Ovary (tissue), 7 donors: ENCODE measurements at regions not wholly inside any gene's neighbourhood (a gene's known extent, or its start where the extent isn't known, plus 50 kb on each side); places are given as distances from the start of the nearest gene placed in this dataset.
"Not testable (repeated sequence)": the region's sequence is repeated elsewhere in the genome, so short reads cannot be mapped to it uniquely, and the experiment has no call there.

Source experiments
- DNase-seq, 5 donors: peaks; one replicate each; pipeline ENCODE4 v3.0.0-alpha.2; 2019 to 2020
- H3K27ac ChIP-seq, 2 donors: fragments of 200-600 bp; one replicate each; pipeline versions ENCODE4 v1.5.1 to v1.8.0; 2019 to 2022
- H3K27me3 ChIP-seq: fragments of 200-600 bp; one replicate; pipeline ENCODE4 v1.8.0; 2022
- H3K36me3 ChIP-seq: fragments of 200-600 bp; sonication (generic); one replicate; pipeline ENCODE4 v1.5.1; 2019
- H3K4me1 ChIP-seq: one replicate; pipeline ENCODE4 v1.8.1; 2013; ENCODE audit warnings: mild to moderate bottlenecking, moderate library complexity; ENCODE audit not compliant: insufficient read depth
- H3K4me3 ChIP-seq: fragments of 200-600 bp; sonication (generic); one replicate; pipeline ENCODE4 v1.5.1; 2017
- H3K9me3 ChIP-seq, 2 donors: fragments of 200-600 bp in 1 of 2; sonication (generic) in 1 of 2; one replicate each; pipeline versions ENCODE4 v1.5.1 to v1.8.1; 2013 to 2019; ENCODE audit warnings: mild to moderate bottlenecking in 1 of 2, moderate library complexity in 1 of 2
- CTCF ChIP-seq, 3 donors: fragments of 450-650 bp in 2 of 3; fragments of 200-600 bp in 1 of 3; IDR thresholded peaks; one replicate each; pipeline versions ENCODE4 v1.5.1 to v1.8.0; 2016 to 2022; ENCODE audit warnings: antibody characterized with exemption in 3 of 3, mild to moderate bottlenecking in 1 of 3
- EP300 ChIP-seq: sonication (generic); formaldehyde crosslinking; IDR thresholded peaks from one replicate; pipeline ENCODE4 v1.6.1; 2017; ENCODE audit warnings: antibody characterized with exemption
- POLR2A ChIP-seq: fragments of 450-650 bp; IDR thresholded peaks from one replicate; pipeline ENCODE4 v1.6.1; 2017; ENCODE audit warnings: antibody characterized with exemption, mild to moderate bottlenecking, moderate library complexity
- WGBS, 3 donors: extraction: QIAGEN DNeasy Blood & Tissue Kit in 1 of 3; methylation state at CpG; one replicate each; pipeline versions ENCODE4 v1.1.5 to v1.1.7; 2013 to 2017; 5-methylcytosine and 5-hydroxymethylcytosine counted together
- intact Hi-C, 4 donors: fragments of 100-400 bp; cut with DNase I; formaldehyde crosslinking; loops; one replicate each; pipeline versions ENCODE4 v1.11.0 to v1.15.1; 2022 to 2023
- donor health status: DM: no; HTN: no; CAD: no; lungs with moderate emphysema.
- donor health status: DM: no; HTN: no; CAD: no.
- donor health status: Bipolar disorder and iron deficiency.
- donor health status: DM: no; HTN: no; CAD: no.
- donor health status: DM: yes; HTN: yes; CAD: no.

- intact Hi-C loops = no loop called here
Measured at GRCh38 chr21:15124731-15125130, 59.9 kb upstream of the NRIP1 start.

GRCh38 chr21:15126948-15127347, 62.1 kb upstream of the NRIP1 start:
- H3K4me3 ChIP-seq = no peak overlapping the region
- peaks cover 4% of the 10 kb centered on the region for H3K4me1 ChIP-seq
- WGBS, 3 donors = 42 to 57% (median 44%) methylated on average over 3 of the region's 3 CpGs
- intact Hi-C loops = no loop called here
- no peaks in the 10 kb centered on the region for H3K36me3 ChIP-seq
- TF ChIP-seq EP300 = no peak
- TF ChIP-seq POLR2A = no peak
- no peak for TF ChIP-seq CTCF (IDR thresholded peaks at IDR 0.05)
- H3K27ac ChIP-seq = no peak overlapping the region
- H3K9me3 ChIP-seq = no peaks in the 10 kb centered on the region
- no peak for DNase-seq
- H3K27me3 ChIP-seq = no peaks in the 10 kb centered on the region

More at GRCh38 chr21:15124731-15125130, 59.9 kb upstream of the NRIP1 start:
- no peak for DNase-seq
- 81 to 89% (median 85%) methylated on average over 3 of the region's 3 CpGs for WGBS, 3 donors
- no peak overlapping the region for H3K4me3 ChIP-seq
- no peaks in the 10 kb centered on the region for H3K36me3 ChIP-seq
- no peak overlapping the region for H3K27ac ChIP-seq
- H3K9me3 ChIP-seq = no peaks in the 10 kb centered on the region
- H3K27me3 ChIP-seq = no peaks in the 10 kb centered on the region
- TF ChIP-seq POLR2A (no peak), CTCF (IDR thresholded peaks at IDR 0.05) (no peak), EP300 (no peak)
- peaks cover 8% of the 10 kb centered on the region for H3K4me1 ChIP-seq

GRCh38 chr21:15127437-15127836, 62.6 kb upstream of the NRIP1 start:
- intact Hi-C loops = no loop called here
- no peaks in the 10 kb centered on the region for H3K36me3 ChIP-seq
- H3K4me3 ChIP-seq = no peak overlapping the region

GRCh38 chr21:15128267-15128666, 63.5 kb upstream of the NRIP1 start:
- no peak for TF ChIP-seq EP300
- no peak for TF ChIP-seq POLR2A
- TF ChIP-seq CTCF (IDR thresholded peaks at IDR 0.05) = no peak
- H3K4me1 ChIP-seq = no peaks in the 10 kb centered on the region
- no peaks in the 10 kb centered on the region for H3K36me3 ChIP-seq
- H3K27me3 ChIP-seq = no peaks in the 10 kb centered on the region
- no peak overlapping the region for H3K4me3 ChIP-seq
- intact Hi-C loops = no loop called here
- no peak overlapping the region for H3K27ac ChIP-seq
- DNase-seq = no peak
- H3K9me3 ChIP-seq = no peaks in the 10 kb centered on the region
- 28 to 37% (median 31%) methylated on average over 1 of the region's 1 CpG for WGBS, 3 donors

More at GRCh38 chr21:15127437-15127836, 62.6 kb upstream of the NRIP1 start:
- H3K27ac ChIP-seq = no peak overlapping the region
- DNase-seq = no peak
- H3K4me1 ChIP-seq = peaks cover 1% of the 10 kb centered on the region
- TF ChIP-seq POLR2A (no peak), CTCF (IDR thresholded peaks at IDR 0.05) (no peak), EP300 (no peak)
- no peaks in the 10 kb centered on the region for H3K9me3 ChIP-seq
- no peaks in the 10 kb centered on the region for H3K27me3 ChIP-seq

- H3K27ac ChIP-seq, H3K27me3 ChIP-seq, H3K4me1 ChIP-seq, DNase-seq, intact Hi-C loops, H3K9me3 ChIP-seq, H3K4me3 ChIP-seq, H3K36me3 ChIP-seq: not testable (repeated sequence)
Measured at GRCh38 chr21:15128714-15129113, 63.9 kb upstream of the NRIP1 start.
